Hepatocyte (in vitro differentiated cells): ENCODE measurements at regions not wholly inside any gene's neighbourhood (a gene's known extent, or its start where the extent isn't known, plus 50 kb on each side); places are given as distances from the start of the nearest gene placed in this dataset.

Experiments
- DNase-seq: peaks from one replicate; pipeline ENCODE4 v3.0.0-alpha.2; 2016; ENCODE audit warnings: low spot score
- H2AFZ ChIP-seq: fragments of 200-600 bp; sonication (generic); 2 replicates; pipeline ENCODE4 v1.6.0; 2016; ENCODE audit warnings: antibody characterized with exemption, mild to moderate bottlenecking
- H3K27ac ChIP-seq: fragments of 200-600 bp; sonication (generic); 2 replicates; pipeline ENCODE4 v1.5.1; 2016; ENCODE audit warnings: mild to moderate bottlenecking
- H3K27me3 ChIP-seq: fragments of 200-600 bp; sonication (generic); 2 replicates; pipeline ENCODE4 v1.6.1; 2016
- H3K36me3 ChIP-seq: fragments of 200-600 bp; sonication (generic); replicated peaks from 2 replicates; pipeline ENCODE4 v1.5.1; 2016; ENCODE audit warnings: low read depth; ENCODE audit not compliant: insufficient read depth
- H3K4me1 ChIP-seq: fragments of 200-600 bp; sonication (generic); 2 replicates; pipeline ENCODE4 v1.5.1; 2016; ENCODE audit warnings: mild to moderate bottlenecking, moderate library complexity; ENCODE audit not compliant: insufficient read depth
- H3K4me2 ChIP-seq: fragments of 200-600 bp; sonication (generic); 2 replicates; pipeline ENCODE4 v1.6.0; 2016
- H3K4me3 ChIP-seq: fragments of 200-600 bp; sonication (generic); 2 replicates; pipeline ENCODE4 v1.5.1; 2016; ENCODE audit warnings: mild to moderate bottlenecking
- H3K79me2 ChIP-seq: fragments of 200-600 bp; sonication (generic); 2 replicates; pipeline ENCODE4 v1.6.0; 2017; ENCODE audit warnings: mild to moderate bottlenecking
- H3K9me2 ChIP-seq: fragments of 200-600 bp; sonication (generic); replicated peaks from 2 replicates; pipeline ENCODE4 v1.6.0; 2017; ENCODE audit warnings: mild to moderate bottlenecking; ENCODE audit not compliant: insufficient read depth
- H3K9me3 ChIP-seq: fragments of 200-600 bp; sonication (generic); 2 replicates; pipeline ENCODE4 v1.5.1; 2016; ENCODE audit warnings: low read depth, mild to moderate bottlenecking
- H4K20me1 ChIP-seq: fragments of 200-600 bp; sonication (generic); 2 replicates; pipeline ENCODE4 v1.6.0; 2016; ENCODE audit warnings: mild to moderate bottlenecking; ENCODE audit not compliant: insufficient read depth, poor library complexity, severe bottlenecking
- CTCF ChIP-seq: fragments of 200-600 bp; sonication (generic); IDR thresholded peaks from 2 replicates; pipeline ENCODE4 v1.5.1; 2016; ENCODE audit warnings: antibody characterized with exemption, mild to moderate bottlenecking; ENCODE audit not compliant: poor library complexity
- EZH2 ChIP-seq: fragments of 200-600 bp; sonication (generic); IDR thresholded peaks from 2 replicates; pipeline ENCODE4 v1.6.1; 2016; ENCODE audit warnings: antibody characterized with exemption, mild to moderate bottlenecking, borderline replicate concordance
- EZH2phosphoT487 ChIP-seq: fragments of 200-600 bp; sonication (generic); IDR thresholded peaks from one replicate; pipeline ENCODE4 v1.6.1; 2018; ENCODE audit warnings: antibody characterized with exemption, mild to moderate bottlenecking, low read depth, moderate library complexity; ENCODE audit not compliant: unreplicated experiment, severe bottlenecking
- WGBS: methylation state at CpG from one replicate; pipeline ENCODE4 v1.1.6; 2016; ENCODE audit warnings: low lambda C conversion rate; ENCODE audit errors: missing lambda C conversion rate; 5-methylcytosine and 5-hydroxymethylcytosine counted together

GRCh38 chr15:95068701-95069521 lies 837.5 kb downstream of the MCTP2 start:
- no peaks in the 10 kb centered on the region for H3K79me2 ChIP-seq
- no peak for TF ChIP-seq CTCF
- TF ChIP-seq EZH2: no peak
- TF ChIP-seq EZH2phosphoT487: no peak
- DNase-seq: no peak
- H4K20me1 ChIP-seq: no peaks in the 10 kb centered on the region
- H3K36me3 ChIP-seq: no peaks in the 10 kb centered on the region
- H3K4me3 ChIP-seq: no peak overlapping the region
- peaks cover 3% of the 10 kb centered on the region for H3K9me3 ChIP-seq
- H3K27me3 ChIP-seq: no peaks in the 10 kb centered on the region
- 93% methylated on average over 11 of the region's 11 CpGs for WGBS
- H3K4me2 ChIP-seq: no peak overlapping the region
- no peaks in the 10 kb centered on the region for H3K4me1 ChIP-seq
- no peaks in the 10 kb centered on the region for H3K9me2 ChIP-seq
- no peak overlapping the region for H3K27ac ChIP-seq
- H2AFZ ChIP-seq: no peak overlapping the region

- H3K79me2 ChIP-seq: no peaks in the 10 kb centered on the region
- H3K9me2 ChIP-seq: no peaks in the 10 kb centered on the region
- no peaks in the 10 kb centered on the region for H3K9me3 ChIP-seq
- TF ChIP-seq EZH2: no peak
- TF ChIP-seq CTCF: no peak
- TF ChIP-seq EZH2phosphoT487: no peak
- no peaks in the 10 kb centered on the region for H4K20me1 ChIP-seq
- H3K36me3 ChIP-seq: no peaks in the 10 kb centered on the region
- H2AFZ ChIP-seq: no peak overlapping the region
- H3K27me3 ChIP-seq: no peaks in the 10 kb centered on the region
- H3K4me1 ChIP-seq: peaks cover 3% of the 10 kb centered on the region
- no peak for DNase-seq
- H3K27ac ChIP-seq: no peak overlapping the region
- no peak overlapping the region for H3K4me3 ChIP-seq
- no peak overlapping the region for H3K4me2 ChIP-seq
- 87% methylated on average over 13 of the region's 13 CpGs for WGBS
Measured at GRCh38 chr15:95075792-95076677, 844.7 kb downstream of the MCTP2 start.

- Histone ChIP-seq H4K20me1 (no peaks in the 10 kb centered on the region), H3K9me2 (no peaks in the 10 kb centered on the region), H3K4me2 (no peak overlapping the region), H2AFZ (no peak overlapping the region), H3K27me3 (no peaks in the 10 kb centered on the region), H3K27ac (no peak overlapping the region), H3K36me3 (no peaks in the 10 kb centered on the region), H3K4me1 (peaks cover 3% of the 10 kb centered on the region), H3K4me3 (no peak overlapping the region), H3K9me3 (no peaks in the 10 kb centered on the region), H3K79me2 (no peaks in the 10 kb centered on the region)
- TF ChIP-seq EZH2 (no peak), EZH2phosphoT487 (no peak), CTCF (no peak)
- DNase-seq: no peak
Measured at GRCh38 chr15:95076678-95076990, 845.3 kb downstream of the MCTP2 start.
